HG02970 (cell line): ENCODE measurements at regions not wholly inside any gene's neighbourhood (a gene's known extent, or its start where the extent isn't known, plus 50 kb on each side); places are given as distances from the start of the nearest gene placed in this dataset.

Source experiments
- ATAC-seq: cut with Tn5 transposase; IDR thresholded peaks from one replicate; pipeline ENCODE4 v1.9.1; 2021; ENCODE audit warnings: mild to moderate bottlenecking, moderate library complexity, moderate number of reproducible peaks; ENCODE audit not compliant: unreplicated experiment, low FRiP score

DNA sequence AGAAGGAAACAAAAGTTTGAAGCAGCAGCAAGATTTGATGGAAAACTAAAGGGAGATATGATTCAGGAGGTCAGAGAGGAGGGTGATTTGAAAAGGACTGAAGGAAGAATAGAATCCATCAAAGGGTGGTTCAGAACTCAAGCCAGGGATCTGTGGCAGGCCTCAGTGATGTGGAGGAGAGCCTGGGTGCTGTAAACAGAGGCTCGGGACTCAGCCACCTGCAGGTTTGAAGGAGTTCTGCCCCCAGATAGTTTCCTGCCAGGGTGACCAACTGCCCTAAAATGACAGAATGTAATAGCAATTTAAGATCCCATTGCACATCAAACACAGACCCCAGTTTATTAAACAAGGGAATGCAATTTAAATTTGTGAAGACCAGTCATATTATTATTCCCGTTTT lies 204.0 kb upstream of the FAT1 start:
- ATAC-seq, result no peak

GRCh38 chr4:186930024-186930423 lies 206.4 kb upstream of the FAT1 start:
- no peak for ATAC-seq

DNA sequence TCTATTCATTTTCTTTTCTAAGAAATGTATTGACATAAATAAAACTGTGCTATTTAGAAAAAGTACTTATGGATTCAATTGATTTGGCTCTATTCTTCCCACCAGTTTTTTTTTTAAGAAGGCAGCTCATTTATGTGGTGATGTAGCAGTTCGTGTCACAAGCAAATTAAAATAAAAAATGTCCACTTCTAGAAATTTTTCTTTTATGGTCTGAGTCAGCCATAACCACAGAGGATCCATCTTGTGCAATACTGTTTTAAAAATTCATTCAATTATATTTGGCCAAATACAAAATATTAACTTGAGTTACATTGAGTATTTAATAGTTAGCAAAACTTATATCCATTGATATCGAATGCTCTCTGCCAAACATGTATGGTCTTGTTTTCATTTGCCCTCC lies 207.9 kb upstream of the FAT1 start:
- no peak for ATAC-seq

- no peak for ATAC-seq
Measured at GRCh38 chr4:186932196-186932595, 208.5 kb upstream of the FAT1 start.

- no peak for ATAC-seq
Measured at GRCh38 chr4:186932631-186933187, 209.1 kb upstream of the FAT1 start.

- ATAC-seq, result no peak
Measured at GRCh38 chr4:186934244-186934643, 210.6 kb upstream of the FAT1 start.

GRCh38 chr4:186934841-186935443 lies 211.3 kb upstream of the FAT1 start:
- ATAC-seq, result no peak

DNA sequence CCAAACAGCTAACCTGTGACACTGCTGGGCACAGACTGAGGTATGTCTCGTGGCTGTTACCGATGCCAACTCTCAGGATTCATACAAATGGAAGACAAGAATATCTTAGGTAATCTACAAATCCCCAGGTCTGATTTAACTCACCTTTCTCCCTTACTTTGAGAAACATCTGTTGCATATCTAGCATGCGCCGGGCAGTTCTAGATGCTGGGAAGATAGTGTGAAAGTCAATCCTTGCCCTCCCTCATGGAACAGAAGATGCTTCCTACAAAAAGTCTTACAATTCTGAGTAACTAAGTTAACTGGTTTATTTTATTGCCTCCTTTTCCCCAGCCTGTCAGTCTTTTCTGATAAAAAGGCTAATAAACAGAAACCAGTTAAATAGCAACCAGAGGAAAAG lies 212.2 kb upstream of the FAT1 start:
- ATAC-seq, result no peak

- no peak for ATAC-seq
Measured at GRCh38 chr4:186936496-186937375, 213.1 kb upstream of the FAT1 start.

- no peak for ATAC-seq
Measured at GRCh38 chr4:186939226-186939625, 215.6 kb upstream of the FAT1 start.

DNA sequence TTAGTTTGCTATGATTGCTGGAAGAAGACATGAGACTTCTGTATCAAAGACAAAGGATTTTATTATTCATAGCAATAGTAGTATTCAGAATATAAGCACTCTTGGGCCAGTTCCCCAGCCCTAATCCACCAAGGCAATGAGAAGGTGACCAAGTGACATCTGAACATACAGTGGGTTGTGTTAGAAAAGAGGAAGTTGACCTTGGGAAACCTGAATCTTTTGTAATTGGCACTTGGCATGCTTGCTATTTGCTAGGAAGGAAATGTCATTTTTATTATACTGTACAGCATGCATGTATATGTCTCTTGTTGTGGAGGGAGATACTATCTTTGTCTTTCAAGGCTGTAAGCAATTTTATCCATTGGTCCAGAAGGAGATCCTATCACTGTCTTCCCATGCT lies 216.1 kb upstream of the FAT1 start:
- no peak for ATAC-seq

GRCh38 chr4:186940476-186940875 lies 216.8 kb upstream of the FAT1 start:
- no peak for ATAC-seq

DNA sequence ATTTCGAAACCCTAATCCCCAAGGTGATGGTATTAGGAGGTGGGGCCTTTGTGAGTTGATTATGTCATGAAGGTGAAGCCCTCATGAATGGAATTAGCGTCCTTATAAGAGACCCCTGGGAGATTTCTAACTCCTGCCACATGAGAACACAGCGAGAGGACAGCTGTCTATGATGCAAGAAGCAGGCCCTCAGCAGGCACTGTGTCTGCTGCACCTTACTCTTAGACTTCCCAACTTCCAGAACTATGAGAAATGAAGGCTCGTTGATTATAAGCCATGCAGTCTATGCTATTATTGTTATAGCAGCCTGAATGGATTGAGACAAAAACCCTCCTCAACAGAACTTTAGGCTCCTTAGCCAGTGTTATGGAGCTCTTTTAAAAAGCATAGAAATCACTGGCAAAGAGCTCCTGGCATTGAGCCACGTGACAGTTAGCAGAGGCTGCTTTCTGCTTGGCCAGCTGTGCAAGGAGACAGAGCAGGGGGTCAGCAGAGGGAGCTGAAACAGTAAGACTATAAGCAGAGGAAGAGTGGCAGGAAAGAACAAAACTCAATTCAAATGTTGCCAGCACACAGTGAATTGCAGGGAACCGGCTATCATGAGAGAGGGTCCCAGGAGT lies 219.2 kb upstream of the FAT1 start:
- no peak for ATAC-seq

GRCh38 chr4:186943411-186943810 lies 219.8 kb upstream of the FAT1 start:
- ATAC-seq, result no peak

GRCh38 chr4:186946136-186946535 lies 222.5 kb upstream of the FAT1 start:
- ATAC-seq, result no peak

DNA sequence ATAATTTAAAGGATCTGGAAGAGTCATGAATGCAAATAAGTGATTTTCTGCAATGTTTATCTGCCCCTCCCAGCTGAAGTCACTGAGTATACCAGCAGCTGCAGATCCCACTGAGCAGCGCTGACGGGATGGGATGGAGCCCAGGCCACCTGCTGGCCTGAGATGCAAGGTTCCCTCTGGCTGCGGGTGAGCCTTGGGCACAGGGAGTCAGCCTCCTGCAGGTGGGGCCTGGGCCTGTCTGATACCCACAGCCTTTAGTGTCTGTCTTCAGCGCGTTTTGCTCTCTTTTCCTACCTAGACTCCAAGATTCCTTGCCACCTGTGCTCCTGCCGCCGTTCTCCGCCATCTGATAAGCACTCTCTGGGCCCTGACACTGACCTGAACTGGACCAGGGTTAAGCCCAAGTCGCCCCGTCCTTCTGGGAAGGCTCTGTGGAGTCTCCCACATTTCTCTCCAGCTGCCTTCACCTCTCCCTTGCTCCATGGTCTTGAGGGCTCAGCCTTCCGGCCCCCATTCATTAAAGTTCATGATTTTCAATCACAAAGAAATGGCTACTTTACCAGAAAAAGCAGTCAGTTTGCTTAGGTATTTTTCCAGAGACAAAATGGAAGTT lies 223.1 kb upstream of the FAT1 start:
- ATAC-seq, result no peak

GRCh38 chr4:186948361-186949242 lies 224.9 kb upstream of the FAT1 start:
- no peak for ATAC-seq

DNA sequence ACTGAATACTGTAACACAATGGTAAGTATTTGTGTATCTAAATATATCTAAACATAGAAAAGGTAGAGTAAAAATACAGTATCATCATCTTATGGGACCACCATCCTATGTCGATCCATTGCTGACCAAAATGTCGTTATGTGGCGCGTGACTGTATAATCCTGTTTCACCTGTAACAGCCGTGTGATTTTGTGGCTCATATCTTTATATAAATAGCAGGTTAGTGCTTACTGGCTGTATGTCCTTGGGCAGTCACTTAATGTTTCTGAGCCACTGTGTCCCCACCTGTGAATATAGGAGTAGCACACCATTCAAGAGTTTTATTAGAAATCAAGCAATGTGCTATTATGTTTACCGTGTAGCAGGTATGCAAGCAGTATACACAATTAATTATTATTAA lies 226.2 kb upstream of the FAT1 start:
- no peak for ATAC-seq

DNA sequence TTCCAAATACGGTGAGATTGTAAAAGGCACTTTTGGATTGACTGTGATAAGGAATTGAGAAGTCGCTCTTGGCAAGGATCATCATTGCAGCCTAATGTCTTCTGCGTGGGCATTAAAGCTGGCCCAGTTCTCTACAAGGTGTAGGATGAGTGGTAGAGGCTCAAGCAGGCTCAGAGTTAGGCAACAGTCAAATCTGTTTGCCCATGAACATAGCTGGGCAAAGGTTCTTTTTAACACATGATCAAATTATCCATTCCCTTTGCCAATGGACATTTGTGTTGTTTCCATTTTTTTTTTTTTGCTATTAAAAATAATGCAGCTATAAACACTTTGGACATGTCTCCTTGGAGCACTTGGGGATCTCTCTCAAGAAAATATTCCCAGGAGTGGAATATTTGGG lies 229.1 kb upstream of the FAT1 start:
- no peak for ATAC-seq
